K562 (cell line): ENCODE measurements at regions not wholly inside any gene's neighbourhood (a gene's known extent, or its start where the extent isn't known, plus 50 kb on each side); places are given as distances from the start of the nearest gene placed in this dataset.

Source experiments
- CREM ChIP-seq: IDR thresholded peaks from 2 replicates; pipeline ENCODE4 v1.6.1; 2014; ENCODE audit warnings: antibody characterized with exemption, low read depth
- EZH2 ChIP-seq: IDR thresholded peaks from 2 replicates; pipeline ENCODE4 v1.6.1; 2012; ENCODE audit warnings: low read depth, mild to moderate bottlenecking, inconsistent platforms, low read length, borderline replicate concordance
- HOXB6 ChIP-seq: fragments of 250-450 bp; sonication (Bioruptor Pico); IDR thresholded peaks from 2 replicates; pipeline ENCODE4 v1.5.1; 2022; ENCODE audit warnings: mild to moderate bottlenecking, borderline replicate concordance
- MAFK ChIP-seq: IDR thresholded peaks from 2 replicates; pipeline ENCODE4 v1.6.1; 2011; ENCODE audit warnings: low read length, improper control_type of control experiment
- MTA3 ChIP-seq: fragments of 450-650 bp; formaldehyde crosslinking; IDR thresholded peaks from 2 replicates; pipeline ENCODE4 v1.6.1; 2017; ENCODE audit warnings: mild to moderate bottlenecking, borderline replicate concordance
- RAD21 ChIP-seq, 2 experiments: fragments of 250-450 bp in 1 of 2; fragments of 450-650 bp in 1 of 2; sonication (Bioruptor Pico) in 1 of 2; formaldehyde crosslinking in 1 of 2; IDR thresholded peaks in 1 of 2; conservative IDR thresholded peaks in 1 of 2; 2 replicates each; pipeline versions ENCODE4 v1.4.0 to v1.8.0; 2020 to 2022; ENCODE audit warnings: mild to moderate bottlenecking in 2 of 2, moderate library complexity in 1 of 2
- RFX1 ChIP-seq: fragments of 450-650 bp; IDR thresholded peaks from 2 replicates; pipeline ENCODE4 v1.6.1; 2016; ENCODE audit warnings: mild to moderate bottlenecking, moderate library complexity
- TARDBP ChIP-seq: fragments of 450-650 bp; IDR thresholded peaks from 2 replicates; pipeline ENCODE4 v1.6.1; 2016
- TF ChIP-seq, protein P1 (sequence below): fragments of 450-650 bp; IDR thresholded peaks from 2 replicates; pipeline ENCODE4 v1.6.1; 2016; ENCODE audit warnings: missing biosample characterization, missing genetic modification characterization
- TF ChIP-seq, protein P2 (sequence below), 3 experiments: IDR thresholded peaks in 2 of 3; conservative IDR thresholded peaks in 1 of 3; 2 replicates each; pipeline ENCODE4 v1.5.1; 2011 to 2012; ENCODE audit warnings: low read length in 3 of 3, mild to moderate bottlenecking in 3 of 3, control low read depth in 2 of 3, improper control_type of control experiment in 1 of 3, inconsistent platforms in 1 of 3, low read depth in 1 of 3, mixed read lengths in 1 of 3, moderate library complexity in 1 of 3; ENCODE audit not compliant: insufficient read depth in 2 of 3
- TF ChIP-seq, protein P3 (sequence below), 2 experiments: IDR thresholded peaks; 2 replicates each; pipeline ENCODE4 v1.6.1; 2011; ENCODE audit warnings: borderline replicate concordance in 1 of 2, control low read depth in 1 of 2, low read depth in 1 of 2, low read length in 1 of 2, mild to moderate bottlenecking in 1 of 2, mixed read lengths in 1 of 2, moderate library complexity in 1 of 2; ENCODE audit not compliant: insufficient read depth in 1 of 2, insufficient read length in 1 of 2, poor library complexity in 1 of 2, severe bottlenecking in 1 of 2; ENCODE audit errors: extremely low read depth in 1 of 2
- TF ChIP-seq, protein P4 (sequence below): sonication (generic); formaldehyde crosslinking; IDR thresholded peaks from 2 replicates; pipeline ENCODE4 v1.5.0; 2020; ENCODE audit warnings: missing genetic modification reagents

- no peak for TF ChIP-seq EZH2
- TF ChIP-seq, protein P1, sequence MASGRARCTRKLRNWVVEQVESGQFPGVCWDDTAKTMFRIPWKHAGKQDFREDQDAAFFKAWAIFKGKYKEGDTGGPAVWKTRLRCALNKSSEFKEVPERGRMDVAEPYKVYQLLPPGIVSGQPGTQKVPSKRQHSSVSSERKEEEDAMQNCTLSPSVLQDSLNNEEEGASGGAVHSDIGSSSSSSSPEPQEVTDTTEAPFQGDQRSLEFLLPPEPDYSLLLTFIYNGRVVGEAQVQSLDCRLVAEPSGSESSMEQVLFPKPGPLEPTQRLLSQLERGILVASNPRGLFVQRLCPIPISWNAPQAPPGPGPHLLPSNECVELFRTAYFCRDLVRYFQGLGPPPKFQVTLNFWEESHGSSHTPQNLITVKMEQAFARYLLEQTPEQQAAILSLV (tag), result no peak
- TF ChIP-seq, protein P2, sequence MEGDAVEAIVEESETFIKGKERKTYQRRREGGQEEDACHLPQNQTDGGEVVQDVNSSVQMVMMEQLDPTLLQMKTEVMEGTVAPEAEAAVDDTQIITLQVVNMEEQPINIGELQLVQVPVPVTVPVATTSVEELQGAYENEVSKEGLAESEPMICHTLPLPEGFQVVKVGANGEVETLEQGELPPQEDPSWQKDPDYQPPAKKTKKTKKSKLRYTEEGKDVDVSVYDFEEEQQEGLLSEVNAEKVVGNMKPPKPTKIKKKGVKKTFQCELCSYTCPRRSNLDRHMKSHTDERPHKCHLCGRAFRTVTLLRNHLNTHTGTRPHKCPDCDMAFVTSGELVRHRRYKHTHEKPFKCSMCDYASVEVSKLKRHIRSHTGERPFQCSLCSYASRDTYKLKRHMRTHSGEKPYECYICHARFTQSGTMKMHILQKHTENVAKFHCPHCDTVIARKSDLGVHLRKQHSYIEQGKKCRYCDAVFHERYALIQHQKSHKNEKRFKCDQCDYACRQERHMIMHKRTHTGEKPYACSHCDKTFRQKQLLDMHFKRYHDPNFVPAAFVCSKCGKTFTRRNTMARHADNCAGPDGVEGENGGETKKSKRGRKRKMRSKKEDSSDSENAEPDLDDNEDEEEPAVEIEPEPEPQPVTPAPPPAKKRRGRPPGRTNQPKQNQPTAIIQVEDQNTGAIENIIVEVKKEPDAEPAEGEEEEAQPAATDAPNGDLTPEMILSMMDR (IDR thresholded peaks at IDR 0.05 in 2 of 3, conservative IDR thresholded peaks at IDR 0.05 in 1 of 3; ENCODE audit: insufficient read depth in 2 of 3, low read depth in 1 of 3, low read length in 3 of 3), result no peak
- no peak for TF ChIP-seq MAFK
- TF ChIP-seq, protein P3, sequence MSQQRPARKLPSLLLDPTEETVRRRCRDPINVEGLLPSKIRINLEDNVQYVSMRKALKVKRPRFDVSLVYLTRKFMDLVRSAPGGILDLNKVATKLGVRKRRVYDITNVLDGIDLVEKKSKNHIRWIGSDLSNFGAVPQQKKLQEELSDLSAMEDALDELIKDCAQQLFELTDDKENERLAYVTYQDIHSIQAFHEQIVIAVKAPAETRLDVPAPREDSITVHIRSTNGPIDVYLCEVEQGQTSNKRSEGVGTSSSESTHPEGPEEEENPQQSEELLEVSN (IDR thresholded peaks at IDR 0.05; ENCODE audit: borderline replicate concordance in 1 of 2, extremely low read depth in 1 of 2, insufficient read depth in 1 of 2, insufficient read length in 1 of 2, low read depth in 1 of 2, low read length in 1 of 2, poor library complexity in 1 of 2, severe bottlenecking in 1 of 2), result no peak
- no peak for TF ChIP-seq HOXB6
- no peak for TF ChIP-seq RAD21 (CRISPR knock-in tag; conservative IDR thresholded peaks at IDR 0.05 in 1 of 2, IDR thresholded peaks at IDR 0.05 in 1 of 2)
- TF ChIP-seq, protein P4, sequence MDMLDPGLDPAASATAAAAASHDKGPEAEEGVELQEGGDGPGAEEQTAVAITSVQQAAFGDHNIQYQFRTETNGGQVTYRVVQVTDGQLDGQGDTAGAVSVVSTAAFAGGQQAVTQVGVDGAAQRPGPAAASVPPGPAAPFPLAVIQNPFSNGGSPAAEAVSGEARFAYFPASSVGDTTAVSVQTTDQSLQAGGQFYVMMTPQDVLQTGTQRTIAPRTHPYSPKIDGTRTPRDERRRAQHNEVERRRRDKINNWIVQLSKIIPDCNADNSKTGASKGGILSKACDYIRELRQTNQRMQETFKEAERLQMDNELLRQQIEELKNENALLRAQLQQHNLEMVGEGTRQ (CRISPR knock-in tag), result no peak
- no peak for TF ChIP-seq CREM
- no peak for TF ChIP-seq MTA3
- no peak for TF ChIP-seq RFX1
- TF ChIP-seq TARDBP, result no peak
Measured at GRCh38 chr22:47259049-47259448, 496.6 kb downstream of the TBC1D22A start.
